Hematopoietic multipotent progenitor cell treated with erythropoietin and hydrocortisone succinate and interleukin-3 and kit ligand, for 15 days (in vitro differentiated cells): ENCODE measurements at regions not wholly inside any gene's neighbourhood (a gene's known extent, or its start where the extent isn't known, plus 50 kb on each side); places are given as distances from the start of the nearest gene placed in this dataset.
"Not testable (repeated sequence)": the region's sequence is repeated elsewhere in the genome, so short reads cannot be mapped to it uniquely, and the experiment has no call there.

Experiments
- DNase-seq: peaks from one replicate; pipeline ENCODE4 v3.0.0-alpha.2; 2015; ENCODE audit warnings: low spot score

- not testable (repeated sequence) for DNase-seq
Measured at GRCh38 chr14:43067372-43067771, 1439.7 kb downstream of the FSCB start.

GRCh38 chr14:43056106-43056505, 1449.4 kb downstream of the LRFN5 start:
- no peak for DNase-seq

- no peak for DNase-seq
Measured at GRCh38 chr14:43052897-43053296, 1446.2 kb downstream of the LRFN5 start.

- no peak for DNase-seq
Measured at GRCh38 chr14:43043850-43044249, 1437.2 kb downstream of the LRFN5 start.

GRCh38 chr14:43042408-43042807, 1435.7 kb downstream of the LRFN5 start:
- DNase-seq: no peak

- no peak for DNase-seq
Measured at GRCh38 chr14:43041976-43042375, 1435.3 kb downstream of the LRFN5 start.

GRCh38 chr14:43041207-43041606, 1434.5 kb downstream of the LRFN5 start:
- no peak for DNase-seq

GRCh38 chr14:43039881-43040280, 1433.2 kb downstream of the LRFN5 start:
- no peak for DNase-seq

GRCh38 chr14:43031598-43031997, 1424.9 kb downstream of the LRFN5 start:
- no peak for DNase-seq

- DNase-seq: no peak
Measured at GRCh38 chr14:43022094-43022800, 1415.6 kb downstream of the LRFN5 start.

GRCh38 chr14:43019826-43020225, 1413.2 kb downstream of the LRFN5 start:
- no peak for DNase-seq

- DNase-seq: no peak
Measured at GRCh38 chr14:43014338-43014737, 1407.7 kb downstream of the LRFN5 start.

GRCh38 chr14:43012817-43013216, 1406.1 kb downstream of the LRFN5 start:
- DNase-seq: no peak

- DNase-seq: no peak
Measured at GRCh38 chr14:43005807-43006206, 1399.1 kb downstream of the LRFN5 start.

- no peak for DNase-seq
Measured at GRCh38 chr14:43003845-43004244, 1397.2 kb downstream of the LRFN5 start.

GRCh38 chr14:43001731-43002130, 1395.1 kb downstream of the LRFN5 start:
- no peak for DNase-seq

- DNase-seq: no peak
Measured at GRCh38 chr14:42994051-42994736, 1387.5 kb downstream of the LRFN5 start.

- no peak for DNase-seq
Measured at GRCh38 chr14:42992930-42993329, 1386.3 kb downstream of the LRFN5 start.

GRCh38 chr14:42980419-42980818, 1373.7 kb downstream of the LRFN5 start:
- DNase-seq: no peak

GRCh38 chr14:42973171-42973570, 1366.5 kb downstream of the LRFN5 start:
- not testable (repeated sequence) for DNase-seq

GRCh38 chr14:42965512-42965911, 1358.8 kb downstream of the LRFN5 start:
- DNase-seq: no peak

- DNase-seq: no peak
Measured at GRCh38 chr14:42961509-42961908, 1354.8 kb downstream of the LRFN5 start.

GRCh38 chr14:42950363-42950762, 1343.7 kb downstream of the LRFN5 start:
- no peak for DNase-seq

GRCh38 chr14:42947991-42948390, 1341.3 kb downstream of the LRFN5 start:
- no peak for DNase-seq
